PC-9 (cell line): ENCODE measurements at regions not wholly inside any gene's neighbourhood (a gene's known extent, or its start where the extent isn't known, plus 50 kb on each side); places are given as distances from the start of the nearest gene placed in this dataset.
A peak's percentile ranks its signal among the peaks of the same experiment; 100 is the strongest.

Experiments
- BruUV-seq: library from RNA; stranded (reverse); fragments of 400-500 nt; replicated peaks from 2 replicates; lab custom pipeline; 2021; lab: Mats Ljungman, UMichigan
- CTCF ChIA-PET: fragments of 300-600 bp; sonication (Branson Sonifier 250); formaldehyde crosslinking; loops from one replicate; lab custom pipeline; 2022; ENCODE audit warnings: antibody characterized with exemption; lab: Charles Lee
- POLR2A ChIA-PET: fragments of 300-600 bp; sonication (Branson Sonifier 250); formaldehyde crosslinking; loops from one replicate; lab custom pipeline; 2022; ENCODE audit warnings: antibody characterized with exemption; ENCODE audit not compliant: unreplicated experiment; lab: Charles Lee
- DNase-seq, 2 experiments: peaks; one replicate each; pipeline versions ENCODE4 v3.0.0 to v3.0.0-alpha.2; 2015 to 2022; ENCODE audit warnings: mixed read lengths in 1 of 2
- H2AFZ ChIP-seq: fragments of 200-600 bp; sonication (generic); 2 replicates; pipeline ENCODE4 v1.8.1; 2017; ENCODE audit warnings: antibody characterized with exemption
- H3F3A ChIP-seq: fragments of 200-600 bp; sonication (generic); 2 replicates; pipeline ENCODE4 v1.8.1; 2017; ENCODE audit warnings: antibody characterized with exemption, mild to moderate bottlenecking, low read depth; ENCODE audit not compliant: insufficient read depth
- H3K27ac ChIP-seq: fragments of 200-600 bp; sonication (generic); 2 replicates; pipeline ENCODE4 v1.6.1; 2016; ENCODE audit warnings: mixed run types
- H3K27me3 ChIP-seq: fragments of 200-600 bp; sonication (generic); 2 replicates; pipeline ENCODE4 v1.6.1; 2016; ENCODE audit warnings: low read depth, mixed run types; ENCODE audit not compliant: insufficient read depth
- H3K36me3 ChIP-seq: fragments of 200-600 bp; sonication (generic); 2 replicates; pipeline ENCODE4 v1.6.1; 2016; ENCODE audit warnings: low read depth, mixed run types
- H3K4me1 ChIP-seq: fragments of 200-600 bp; sonication (generic); replicated peaks from 2 replicates; pipeline ENCODE4 v1.6.1; 2016; ENCODE audit warnings: mixed run types; ENCODE audit not compliant: insufficient read depth
- H3K4me2 ChIP-seq: fragments of 200-600 bp; sonication (generic); 2 replicates; pipeline ENCODE4 v1.6.1; 2017; ENCODE audit warnings: mixed run types
- H3K4me3 ChIP-seq: fragments of 200-600 bp; sonication (generic); 2 replicates; pipeline ENCODE4 v1.6.1; 2016; ENCODE audit warnings: mixed run types
- H3K79me2 ChIP-seq: fragments of 200-600 bp; sonication (generic); 2 replicates; pipeline ENCODE4 v1.6.1; 2017; ENCODE audit warnings: low read depth, mixed run types
- H3K9me2 ChIP-seq: fragments of 200-600 bp; sonication (generic); 2 replicates; pipeline ENCODE4 v1.8.1; 2017; ENCODE audit warnings: mild to moderate bottlenecking; ENCODE audit not compliant: insufficient read depth
- H3K9me3 ChIP-seq: fragments of 200-600 bp; sonication (generic); 2 replicates; pipeline ENCODE4 v1.8.1; 2016; ENCODE audit warnings: low read depth; ENCODE audit not compliant: insufficient read depth
- H4K20me1 ChIP-seq: fragments of 200-600 bp; sonication (generic); 2 replicates; pipeline ENCODE4 v1.8.1; 2017; ENCODE audit not compliant: insufficient read depth
- CTCF ChIP-seq: fragments of 200-600 bp; sonication (generic); conservative IDR thresholded peaks from 2 replicates; pipeline ENCODE4 v1.6.1; 2017; ENCODE audit warnings: mixed run types, antibody characterized with exemption, mild to moderate bottlenecking, moderate library complexity
- EZH2 ChIP-seq: fragments of 200-600 bp; sonication (generic); IDR thresholded peaks from 2 replicates; pipeline ENCODE4 v1.8.0; 2017; ENCODE audit warnings: antibody characterized with exemption, low read depth
- intact Hi-C: fragments of 100-400 bp; cut with micrococcal nuclease; formaldehyde crosslinking; loops from one replicate; pipeline ENCODE4 v1.10.0; 2022; ENCODE audit not compliant: unreplicated experiment

GRCh38 chr12:28869197-28869596, 279.9 kb upstream of the FAR2 start:
- TF ChIP-seq EZH2 (no peak), CTCF (no peak)
- intact Hi-C loops = no loop called here
- Histone ChIP-seq H3K27me3 (no peaks in the 10 kb centered on the region), H3K27ac (no peak overlapping the region), H2AFZ (no peak overlapping the region), H3K79me2 (no peaks in the 10 kb centered on the region), H4K20me1 (no peaks in the 10 kb centered on the region), H3K4me2 (no peak overlapping the region), H3K4me1 (0 out of 2 replicates have a peak, but pooled peaks cover 11% of the 10 kb centered on the region), H3F3A (no peaks in the 10 kb centered on the region), H3K4me3 (no peak overlapping the region), H3K9me3 (no peaks in the 10 kb centered on the region), H3K9me2 (no peaks in the 10 kb centered on the region), H3K36me3 (no peaks in the 10 kb centered on the region)
- no peak for DNase-seq
- ChIA-PET POLR2A (no interaction called here), CTCF (no interaction called here)
- BruUV-seq = no TSS peak

- POLR2A ChIA-PET = no interaction called here
- no peak overlapping the region for H3K27ac ChIP-seq
Measured at GRCh38 chr12:28870839-28871440, 278.1 kb upstream of the FAR2 start.

GRCh38 chr12:28872654-28873268, 276.3 kb upstream of the FAR2 start:
- H3K4me3 ChIP-seq = no peak overlapping the region
- POLR2A ChIA-PET = interaction anchor here (0.6 to 0.7 kb wide), 2 partner anchors 11 to 543 kb away, joined by 3 read pairs; no protein-coding TSS in a partner anchor

More at GRCh38 chr12:28870839-28871440, 278.1 kb upstream of the FAR2 start:
- H3K79me2 ChIP-seq = no peaks in the 10 kb centered on the region
- H3F3A ChIP-seq = no peaks in the 10 kb centered on the region
- no peak for DNase-seq
- H3K9me2 ChIP-seq = no peaks in the 10 kb centered on the region
- H3K4me3 ChIP-seq = no peak overlapping the region
- no peaks in the 10 kb centered on the region for H3K27me3 ChIP-seq
- H3K4me1 ChIP-seq = 0 out of 2 replicates have a peak, but pooled peaks cover 11% of the 10 kb centered on the region
- no peaks in the 10 kb centered on the region for H3K36me3 ChIP-seq
- no peak overlapping the region for H3K4me2 ChIP-seq
- H2AFZ ChIP-seq = no peak overlapping the region
- TF ChIP-seq EZH2 = no peak
- no peak for TF ChIP-seq CTCF
- no peaks in the 10 kb centered on the region for H4K20me1 ChIP-seq
- no peaks in the 10 kb centered on the region for H3K9me3 ChIP-seq
- CTCF ChIA-PET = no interaction called here
- BruUV-seq = no TSS peak
- intact Hi-C loops = loop anchor here (10.0 kb wide), 1 partner anchor 906 kb away; no protein-coding TSS in a partner anchor

More at GRCh38 chr12:28872654-28873268, 276.3 kb upstream of the FAR2 start:
- Histone ChIP-seq H3K27me3 (no peaks in the 10 kb centered on the region), H3K9me2 (no peaks in the 10 kb centered on the region), H2AFZ (no peak overlapping the region), H3K79me2 (no peaks in the 10 kb centered on the region), H3K9me3 (no peaks in the 10 kb centered on the region), H4K20me1 (no peaks in the 10 kb centered on the region), H3K4me1 (0 out of 2 replicates have a peak, but pooled peaks cover 11% of the 10 kb centered on the region), H3K27ac (no peak overlapping the region), H3F3A (no peaks in the 10 kb centered on the region), H3K4me2 (no peak overlapping the region), H3K36me3 (no peaks in the 10 kb centered on the region)
- DNase-seq = peak; percentile 56 to 62
- BruUV-seq = no TSS peak
- intact Hi-C loops = loop anchor here (1.0 to 10.0 kb wide), 3 partner anchors 700 to 1139 kb away; no protein-coding TSS in a partner anchor
- CTCF ChIA-PET = interaction anchor here (0.6 to 0.7 kb wide), 4 partner anchors 215 to 851 kb away, joined by 3 to 7 read pairs (median 4); no protein-coding TSS in a partner anchor
- TF ChIP-seq CTCF (peak; percentile 87), EZH2 (no peak)
